C4-2B (cell line): ENCODE measurements at regions not wholly inside any gene's neighbourhood (a gene's known extent, or its start where the extent isn't known, plus 50 kb on each side); places are given as distances from the start of the nearest gene placed in this dataset.

ENCODE experiments used
- CTCF ChIP-seq: fragments of 450-650 bp; conservative IDR thresholded peaks from 2 replicates; pipeline ENCODE4 v1.5.1; 2017; ENCODE audit warnings: mild to moderate bottlenecking
- ZFX ChIP-seq: fragments of 450-650 bp; IDR thresholded peaks from 2 replicates; pipeline ENCODE4 v1.6.1; 2017

- TF ChIP-seq CTCF (no peak), ZFX (no peak)
Measured at GRCh38 chr1:108075055-108075454, 110.1 kb upstream of the VAV3 start.
